ENCODE measurements at regions not wholly inside any gene's neighbourhood (a gene's known extent, or its start where the extent isn't known, plus 50 kb on each side); places are given as distances from the start of the nearest gene placed in this dataset.
"Not testable (repeated sequence)": the region's sequence is repeated elsewhere in the genome, so short reads cannot be mapped to it uniquely, and the experiment has no call there.

GRCh38 chr1:147061880-147062279 is 110.4 kb downstream of the PRKAB2 start:
- not testable (repeated sequence) for DNase-seq

GRCh38 chr1:147053269-147053668 is 115.1 kb downstream of the NBPF12 start:
- no peak for DNase-seq

- DNase-seq = no peak
Observed at GRCh38 chr1:147052677-147053076, 114.6 kb downstream of the NBPF12 start.

GRCh38 chr1:147052143-147052542 is 114.0 kb downstream of the NBPF12 start:
- DNase-seq = no peak

GRCh38 chr1:147051136-147051535 is 113.0 kb downstream of the NBPF12 start:
- no peak for DNase-seq

- DNase-seq = no peak
Observed at GRCh38 chr1:147050654-147051053, 112.5 kb downstream of the NBPF12 start.

- not testable (repeated sequence) for DNase-seq
Observed at GRCh38 chr1:147046863-147047394, 108.8 kb downstream of the NBPF12 start.

GRCh38 chr1:147046189-147046862 is 108.2 kb downstream of the NBPF12 start:
- no peak for DNase-seq
